NCI-H1417 treated with DMSO at 0.1 percent for 48 hours (cell line): ENCODE measurements at regions not wholly inside any gene's neighbourhood (a gene's known extent, or its start where the extent isn't known, plus 50 kb on each side); places are given as distances from the start of the nearest gene placed in this dataset.

Source experiments
- DNase-seq: peaks from one replicate; lab custom pipeline; 2025; lab: John Stamatoyannopoulos, UW

DNA sequence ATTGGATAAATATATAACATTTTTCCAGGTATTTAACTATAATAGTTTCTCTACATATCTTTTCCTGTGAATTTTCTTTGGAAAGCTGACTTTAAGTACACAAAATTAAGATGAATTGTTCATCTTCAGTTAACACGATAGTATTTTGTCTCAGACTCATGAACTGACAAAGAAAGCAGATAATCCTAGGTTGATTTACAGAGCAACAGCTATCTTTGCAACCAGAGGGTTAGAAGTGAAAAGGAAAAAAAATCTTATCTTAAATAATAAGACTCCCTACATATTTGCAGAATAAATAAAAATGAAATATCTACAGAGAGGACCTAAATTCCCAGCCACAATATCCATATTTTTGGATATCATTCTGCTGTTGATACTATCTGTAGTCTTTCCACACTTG lies 350.2 kb upstream of the GRM7 start:
- DNase-seq, result no peak

DNA sequence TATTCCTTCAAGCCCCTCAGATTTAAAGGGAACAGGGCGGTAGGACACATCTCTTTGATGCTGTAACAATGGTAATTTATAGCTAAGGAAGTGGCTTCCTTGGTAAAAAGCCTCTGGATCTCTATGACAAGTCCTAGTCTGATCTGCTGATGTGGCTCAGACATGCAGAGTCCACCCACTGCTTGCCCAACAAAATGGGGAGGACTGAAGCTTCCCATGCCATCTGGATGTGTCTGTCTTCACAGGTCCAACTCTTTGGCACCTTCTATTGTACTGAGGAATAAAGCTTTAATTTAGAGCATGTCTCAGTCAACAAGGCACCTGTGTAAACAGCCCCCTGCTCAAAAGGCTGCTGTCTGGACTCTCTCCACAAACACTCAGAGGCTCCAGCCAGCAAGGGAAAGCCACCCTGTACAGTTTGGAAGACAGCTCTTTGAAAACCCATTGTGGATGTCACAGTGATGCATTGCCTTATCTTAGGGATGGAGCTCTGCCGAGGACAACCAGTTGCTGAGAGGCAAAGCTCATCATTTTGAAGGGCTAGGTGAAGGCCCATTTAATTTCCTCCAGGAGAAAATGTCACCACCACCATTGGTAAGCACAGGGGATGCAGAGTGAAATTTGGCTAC lies 348.6 kb upstream of the GRM7 start:
- no peak for DNase-seq

- no peak for DNase-seq
Measured at GRCh38 chr3:6516143-6516542, 344.8 kb upstream of the GRM7 start.

DNA sequence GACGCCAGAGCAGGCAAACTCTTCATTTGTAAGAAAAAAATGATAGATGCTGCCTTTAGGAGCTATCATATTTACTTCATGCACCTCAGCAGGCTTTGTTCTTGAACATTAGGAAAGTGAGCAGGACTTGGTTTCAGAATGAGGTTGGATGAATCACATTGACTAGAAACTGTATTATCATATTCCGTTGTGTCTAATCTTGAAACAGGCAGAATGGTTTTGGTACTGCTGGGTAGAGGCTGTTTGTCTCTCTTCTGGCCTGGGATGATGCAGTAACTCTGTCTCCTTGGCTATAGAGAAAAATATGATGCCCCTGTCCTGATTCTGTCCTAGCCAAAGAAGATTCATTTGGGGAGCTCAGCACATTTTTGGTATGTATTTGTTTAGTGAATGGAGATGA lies 344.2 kb upstream of the GRM7 start:
- DNase-seq, result no peak

DNA sequence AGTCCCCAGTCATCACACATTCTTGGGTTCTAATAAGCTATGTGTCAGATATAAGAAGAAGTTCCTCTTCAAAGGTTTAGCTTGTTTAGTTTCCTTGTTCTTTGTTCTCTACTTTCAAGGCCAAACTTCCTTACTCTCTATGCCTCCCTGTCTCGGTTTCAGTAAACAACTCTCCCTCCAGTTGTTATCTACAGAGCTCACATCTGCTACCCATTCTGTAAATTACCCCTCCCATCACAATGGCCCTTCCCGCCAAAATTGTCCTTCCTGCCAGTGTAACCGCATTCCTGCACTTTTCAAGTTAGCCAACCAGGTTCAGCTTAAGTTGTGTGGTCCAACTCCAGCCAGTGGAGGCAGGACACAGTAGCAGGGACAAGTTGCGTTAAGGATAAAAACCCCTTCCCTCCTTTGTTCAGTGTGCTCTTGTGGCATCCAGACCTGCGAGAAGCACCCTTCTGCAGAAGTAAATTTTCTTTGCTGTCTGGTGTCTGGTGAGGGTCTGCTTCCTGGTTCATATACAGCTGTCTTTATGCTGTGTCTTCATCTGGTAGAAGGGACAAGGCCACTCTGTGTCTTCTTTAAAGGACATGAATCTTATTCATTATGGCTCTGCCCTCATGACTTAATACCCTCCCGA lies 342.1 kb upstream of the GRM7 start:
- no peak for DNase-seq

GRCh38 chr3:6521369-6522113 lies 339.4 kb upstream of the GRM7 start:
- no peak for DNase-seq

GRCh38 chr3:6522191-6522590 lies 338.7 kb upstream of the GRM7 start:
- DNase-seq, result no peak

- no peak for DNase-seq
Measured at GRCh38 chr3:6523043-6523442, 337.9 kb upstream of the GRM7 start.

- DNase-seq, result no peak
Measured at GRCh38 chr3:6524479-6524878, 336.4 kb upstream of the GRM7 start.

DNA sequence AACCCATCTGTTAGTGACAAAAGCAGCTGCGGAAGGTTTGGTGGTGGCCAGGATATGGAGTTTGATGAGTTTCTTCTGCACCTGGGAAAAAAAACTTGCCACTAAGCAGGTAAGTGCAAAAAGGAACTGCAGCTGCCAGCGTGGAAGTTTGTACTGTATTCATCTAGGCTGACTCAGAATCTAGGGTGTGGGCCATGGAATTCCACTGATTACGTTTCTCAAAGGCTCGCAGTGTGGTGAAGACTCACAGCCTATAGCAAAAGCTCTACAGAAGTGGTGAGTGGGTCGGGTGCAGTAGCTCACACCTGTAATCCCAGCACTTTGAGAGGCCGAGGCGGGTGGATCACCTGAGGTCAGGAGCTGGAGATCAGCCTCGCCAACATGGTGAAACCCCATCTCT lies 334.6 kb upstream of the GRM7 start:
- no peak for DNase-seq

DNA sequence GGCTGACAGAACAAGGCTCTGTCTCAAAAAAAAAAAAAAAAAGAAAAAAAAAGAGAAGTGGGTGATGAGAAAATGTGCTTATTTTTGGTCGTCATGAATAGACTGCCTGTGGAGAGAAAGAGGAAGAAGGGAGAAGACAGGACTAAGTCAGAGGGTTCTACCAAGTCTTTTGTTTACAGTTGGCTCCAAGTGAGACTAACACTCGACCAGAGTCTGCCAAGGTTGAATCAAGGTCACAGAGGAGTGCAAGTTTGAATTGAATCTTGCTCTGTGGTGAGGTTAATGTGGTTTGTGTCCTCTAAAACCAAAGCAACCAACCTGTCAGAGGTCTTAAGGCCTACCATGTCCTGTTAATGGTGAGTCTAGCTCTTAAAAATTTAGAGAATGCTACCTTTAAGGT lies 334.1 kb upstream of the GRM7 start:
- DNase-seq, result no peak

DNA sequence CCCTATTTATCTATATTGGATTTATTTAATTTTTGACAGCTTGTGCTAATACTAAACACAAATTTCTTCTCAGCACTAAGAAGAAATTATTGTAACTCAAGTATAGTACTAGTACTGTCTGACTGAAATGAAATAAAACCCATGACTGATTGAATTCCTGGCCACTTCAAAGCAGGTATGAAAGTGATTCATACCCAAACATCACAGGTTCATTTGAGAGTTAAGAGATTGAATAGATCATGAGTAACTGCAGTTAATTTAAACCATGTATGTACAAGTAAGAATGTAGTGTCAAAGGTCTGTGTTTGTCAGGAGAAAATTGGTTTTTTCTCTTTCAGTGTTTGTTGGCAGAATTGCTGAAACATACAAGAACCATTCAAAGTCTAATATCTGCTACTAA lies 332.0 kb upstream of the GRM7 start:
- no peak for DNase-seq

DNA sequence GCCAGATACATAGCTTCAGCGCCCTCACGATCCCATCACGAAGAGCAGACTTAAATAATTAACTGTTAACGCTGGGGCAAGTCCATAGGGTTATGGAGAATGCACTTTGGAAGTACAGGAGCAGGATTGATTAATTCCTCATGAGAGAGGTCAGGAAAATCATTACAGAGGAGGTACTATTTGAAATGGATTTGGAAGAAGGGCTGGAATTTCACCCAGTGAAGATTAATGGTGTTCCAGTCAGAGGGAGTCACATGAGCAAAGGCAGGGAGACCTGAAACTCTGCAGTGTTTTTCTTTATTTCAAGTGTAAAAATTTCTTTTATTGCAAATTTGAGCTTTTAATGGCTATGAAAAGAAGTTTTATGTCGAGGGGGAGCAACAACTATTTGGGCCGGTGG lies 329.8 kb upstream of the GRM7 start:
- no peak for DNase-seq

GRCh38 chr3:6532101-6532500 lies 328.8 kb upstream of the GRM7 start:
- DNase-seq, result no peak

DNA sequence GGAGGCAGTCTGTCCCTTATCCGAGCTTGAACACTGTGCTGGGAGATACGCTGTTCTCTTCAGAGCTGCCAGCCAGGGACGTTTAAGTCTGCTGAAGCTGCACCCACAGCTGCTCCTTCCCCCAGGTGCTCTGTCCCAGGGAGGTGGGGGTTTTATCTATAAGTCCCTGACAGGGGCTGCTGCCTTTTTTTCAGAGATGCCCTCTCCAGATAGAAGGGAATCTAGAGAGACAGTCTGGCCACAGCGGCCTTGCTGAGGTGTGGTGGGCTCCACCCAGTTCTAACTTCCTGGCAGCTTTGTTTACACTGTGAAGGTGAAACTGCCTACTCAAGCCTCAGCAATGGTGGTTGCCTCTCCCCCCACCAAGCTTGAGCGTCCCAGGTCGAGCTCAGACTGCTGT lies 319.9 kb upstream of the GRM7 start:
- no peak for DNase-seq

- no peak for DNase-seq
Measured at GRCh38 chr3:6542795-6543194, 318.1 kb upstream of the GRM7 start.

DNA sequence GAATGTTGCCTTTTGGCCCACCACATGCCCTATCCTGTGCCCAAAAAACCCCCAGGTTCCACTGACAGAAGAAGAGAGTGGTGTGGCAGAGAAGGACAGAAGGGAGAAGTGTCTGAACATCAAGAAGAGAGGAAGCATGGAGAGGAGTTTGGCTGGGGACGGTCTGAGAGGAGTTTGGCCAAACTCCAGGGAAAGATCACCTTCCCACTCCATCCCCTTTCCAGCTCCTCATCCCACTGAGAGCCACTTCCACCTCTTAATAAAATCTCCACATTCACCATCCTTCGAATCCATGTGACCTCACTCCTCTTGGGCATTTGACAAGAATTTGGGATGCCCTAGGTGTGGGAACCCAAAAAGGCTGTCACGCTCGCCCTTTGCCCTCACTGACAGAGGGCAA lies 311.6 kb upstream of the GRM7 start:
- no peak for DNase-seq

- DNase-seq, result no peak
Measured at GRCh38 chr3:6551165-6551564, 309.8 kb upstream of the GRM7 start.

- DNase-seq, result no peak
Measured at GRCh38 chr3:6560259-6560658, 300.7 kb upstream of the GRM7 start.

GRCh38 chr3:6567241-6567640 lies 293.7 kb upstream of the GRM7 start:
- DNase-seq, result peak; percentile 60

GRCh38 chr3:6568999-6569493 lies 291.9 kb upstream of the GRM7 start:
- no peak for DNase-seq

GRCh38 chr3:6571448-6571847 lies 289.5 kb upstream of the GRM7 start:
- DNase-seq, result no peak

GRCh38 chr3:6577584-6577983 lies 283.3 kb upstream of the GRM7 start:
- no peak for DNase-seq
